22Rv1 (cell line): ENCODE measurements at regions not wholly inside any gene's neighbourhood (a gene's known extent, or its start where the extent isn't known, plus 50 kb on each side); places are given as distances from the start of the nearest gene placed in this dataset.
"Not testable (repeated sequence)": the region's sequence is repeated elsewhere in the genome, so short reads cannot be mapped to it uniquely, and the experiment has no call there.

ENCODE experiments used
- ZFX ChIP-seq: fragments of 450-650 bp; IDR thresholded peaks from 2 replicates; pipeline ENCODE4 v1.6.1; 2017; ENCODE audit warnings: antibody characterized with exemption, borderline replicate concordance
- TF ChIP-seq, protein P1 (sequence below): fragments of 450-650 bp; IDR thresholded peaks from 2 replicates; pipeline ENCODE4 v1.5.1; 2017; ENCODE audit warnings: mild to moderate bottlenecking

GRCh38 chr6:26773414-26773813, 113.9 kb upstream of the ZNF322 start:
- TF ChIP-seq, protein P1, sequence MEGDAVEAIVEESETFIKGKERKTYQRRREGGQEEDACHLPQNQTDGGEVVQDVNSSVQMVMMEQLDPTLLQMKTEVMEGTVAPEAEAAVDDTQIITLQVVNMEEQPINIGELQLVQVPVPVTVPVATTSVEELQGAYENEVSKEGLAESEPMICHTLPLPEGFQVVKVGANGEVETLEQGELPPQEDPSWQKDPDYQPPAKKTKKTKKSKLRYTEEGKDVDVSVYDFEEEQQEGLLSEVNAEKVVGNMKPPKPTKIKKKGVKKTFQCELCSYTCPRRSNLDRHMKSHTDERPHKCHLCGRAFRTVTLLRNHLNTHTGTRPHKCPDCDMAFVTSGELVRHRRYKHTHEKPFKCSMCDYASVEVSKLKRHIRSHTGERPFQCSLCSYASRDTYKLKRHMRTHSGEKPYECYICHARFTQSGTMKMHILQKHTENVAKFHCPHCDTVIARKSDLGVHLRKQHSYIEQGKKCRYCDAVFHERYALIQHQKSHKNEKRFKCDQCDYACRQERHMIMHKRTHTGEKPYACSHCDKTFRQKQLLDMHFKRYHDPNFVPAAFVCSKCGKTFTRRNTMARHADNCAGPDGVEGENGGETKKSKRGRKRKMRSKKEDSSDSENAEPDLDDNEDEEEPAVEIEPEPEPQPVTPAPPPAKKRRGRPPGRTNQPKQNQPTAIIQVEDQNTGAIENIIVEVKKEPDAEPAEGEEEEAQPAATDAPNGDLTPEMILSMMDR: not testable (repeated sequence)
- TF ChIP-seq ZFX: not testable (repeated sequence)
